Islet precursor cell (in vitro differentiated cells): ENCODE measurements at regions not wholly inside any gene's neighbourhood (a gene's known extent, or its start where the extent isn't known, plus 50 kb on each side); places are given as distances from the start of the nearest gene placed in this dataset.
"Not testable (repeated sequence)": the region's sequence is repeated elsewhere in the genome, so short reads cannot be mapped to it uniquely, and the experiment has no call there.

Experiments used
- DNase-seq: peaks from one replicate; pipeline ENCODE4 v3.0.0-alpha.2; 2018

DNA sequence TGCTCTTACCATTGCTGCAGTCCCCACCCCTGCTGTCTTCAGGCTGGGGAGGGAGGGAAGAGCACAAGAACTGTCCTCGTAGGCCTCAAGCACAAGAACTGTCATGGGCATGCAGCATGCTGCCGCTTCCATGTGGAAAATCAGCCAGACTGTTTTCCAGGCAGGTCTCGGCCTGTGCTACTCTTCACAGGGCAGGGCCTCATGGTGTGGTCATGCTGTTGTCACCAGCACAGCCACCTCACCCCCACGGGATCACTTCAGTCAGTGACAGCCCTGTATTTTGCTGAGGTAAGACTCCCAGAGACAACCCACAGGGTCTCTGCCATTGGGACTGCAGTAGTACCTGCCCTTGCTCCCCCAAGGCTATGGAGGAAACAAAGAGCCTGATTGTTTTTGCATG is 205.3 kb downstream of the NAP1L3 start:
- no peak for DNase-seq

DNA sequence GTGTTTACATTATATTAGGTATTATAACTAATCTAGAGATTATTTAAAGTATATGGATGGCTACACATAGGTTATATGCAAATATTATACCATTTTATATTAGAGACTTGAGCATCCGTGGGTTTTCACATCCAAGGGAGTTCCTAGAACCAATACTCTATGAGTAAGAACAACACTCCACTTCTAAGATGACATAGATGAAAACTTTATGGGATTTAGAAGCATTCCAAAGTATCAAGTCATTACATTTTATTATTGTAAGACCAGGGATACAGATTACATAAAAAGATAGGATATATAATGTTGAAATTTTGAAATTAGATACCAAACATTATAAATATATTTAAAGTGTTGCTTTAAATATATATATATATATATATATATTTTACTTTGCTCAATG is 207.0 kb downstream of the NAP1L3 start:
- DNase-seq: no peak

DNA sequence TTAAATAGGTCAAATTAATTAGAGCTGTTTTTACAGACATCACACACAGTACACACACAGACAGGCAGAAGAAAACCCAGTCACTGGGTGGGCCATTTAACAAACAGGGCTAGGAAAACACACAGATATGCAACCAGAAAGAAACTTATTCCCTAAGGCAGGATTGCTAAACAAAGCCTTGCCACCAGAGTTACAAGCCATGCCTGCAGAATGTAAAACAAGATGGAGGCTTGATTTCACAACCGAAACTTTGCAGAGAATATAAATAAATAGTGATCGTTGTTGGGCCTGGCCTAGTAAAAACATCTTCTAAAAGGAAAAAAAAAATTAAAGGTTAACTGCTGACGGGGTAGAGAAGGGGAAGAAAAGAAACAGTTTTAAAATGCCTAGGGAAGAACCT is 212.3 kb downstream of the NAP1L3 start:
- DNase-seq: no peak

DNA sequence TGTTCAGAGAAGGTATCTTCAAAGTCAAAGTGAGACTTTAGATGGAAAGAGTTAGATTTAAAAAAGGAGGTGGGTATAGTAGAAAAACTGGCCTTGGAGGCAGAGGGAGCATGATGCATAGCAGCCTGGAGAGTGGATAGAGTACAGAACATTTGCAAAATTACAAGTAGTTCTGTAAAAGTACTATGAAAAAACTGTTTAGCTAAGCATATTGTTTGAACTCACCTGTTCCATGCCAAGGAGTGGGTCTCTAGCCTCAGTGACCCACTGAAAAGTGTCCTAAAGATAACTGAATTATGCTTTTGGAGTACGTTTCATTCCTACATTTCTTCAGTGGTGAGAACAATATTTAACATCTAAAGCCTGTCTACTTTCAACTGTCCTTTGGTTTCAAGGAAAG is 218.9 kb downstream of the NAP1L3 start:
- no peak for DNase-seq

DNA sequence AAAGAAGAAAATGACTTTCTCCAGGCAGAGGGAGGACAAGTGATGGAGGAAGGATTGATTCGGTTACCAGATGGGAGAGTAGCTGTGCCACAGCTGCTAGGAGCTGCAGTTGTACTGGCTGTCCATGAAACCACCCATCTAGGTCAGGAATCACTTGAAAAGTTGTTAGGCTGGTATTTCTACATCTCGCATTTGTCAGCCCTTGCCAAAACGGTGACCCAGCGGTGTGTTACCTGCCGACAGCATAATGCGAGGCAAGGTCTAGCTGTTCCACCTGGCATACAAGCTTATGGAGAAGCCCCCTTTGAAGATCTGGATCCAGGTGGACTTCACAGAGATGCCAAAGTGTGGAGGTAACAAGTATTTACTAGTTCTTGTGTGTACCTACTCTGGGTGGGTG is 238.7 kb downstream of the NAP1L3 start:
- not testable (repeated sequence) for DNase-seq

DNA sequence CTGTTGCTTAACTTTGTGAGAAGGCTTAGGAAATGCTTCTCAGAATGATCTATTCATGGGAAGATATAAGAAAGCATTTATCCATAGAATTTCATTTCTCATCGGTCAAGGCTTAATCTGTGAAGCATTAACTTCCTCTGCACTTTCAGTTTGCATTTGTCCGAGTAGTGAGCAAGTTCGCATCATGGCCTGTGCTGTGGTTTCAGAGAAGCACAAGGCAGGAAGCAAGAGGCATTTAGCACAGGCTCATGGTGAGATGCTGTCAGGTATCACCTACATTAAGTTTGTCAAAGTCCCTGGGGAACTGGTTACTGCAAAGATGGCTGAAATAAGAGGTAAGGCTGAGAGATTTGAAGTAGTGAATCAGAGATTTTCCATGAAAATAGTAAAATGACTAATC is 244.9 kb downstream of the NAP1L3 start:
- no peak for DNase-seq

DNA sequence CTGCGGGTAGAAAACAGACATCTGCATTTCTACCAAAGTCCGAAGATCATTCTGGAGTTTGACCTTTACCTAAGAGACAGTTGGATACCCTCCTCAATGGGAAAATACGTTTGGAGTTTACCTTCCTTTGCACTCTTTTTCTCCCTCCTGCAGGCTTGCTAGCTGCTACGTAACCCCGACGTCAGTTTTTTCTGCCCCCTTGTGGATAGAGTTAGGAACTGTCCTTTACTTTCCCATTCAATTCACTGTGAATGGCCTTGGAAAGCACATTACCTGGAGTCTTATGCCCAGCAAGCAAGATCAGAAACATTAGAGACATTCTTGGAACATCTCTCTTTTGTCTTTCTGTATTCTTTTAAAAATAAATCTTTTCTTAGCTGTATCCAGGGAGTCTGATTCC is 250.7 kb downstream of the NAP1L3 start:
- DNase-seq: no peak

DNA sequence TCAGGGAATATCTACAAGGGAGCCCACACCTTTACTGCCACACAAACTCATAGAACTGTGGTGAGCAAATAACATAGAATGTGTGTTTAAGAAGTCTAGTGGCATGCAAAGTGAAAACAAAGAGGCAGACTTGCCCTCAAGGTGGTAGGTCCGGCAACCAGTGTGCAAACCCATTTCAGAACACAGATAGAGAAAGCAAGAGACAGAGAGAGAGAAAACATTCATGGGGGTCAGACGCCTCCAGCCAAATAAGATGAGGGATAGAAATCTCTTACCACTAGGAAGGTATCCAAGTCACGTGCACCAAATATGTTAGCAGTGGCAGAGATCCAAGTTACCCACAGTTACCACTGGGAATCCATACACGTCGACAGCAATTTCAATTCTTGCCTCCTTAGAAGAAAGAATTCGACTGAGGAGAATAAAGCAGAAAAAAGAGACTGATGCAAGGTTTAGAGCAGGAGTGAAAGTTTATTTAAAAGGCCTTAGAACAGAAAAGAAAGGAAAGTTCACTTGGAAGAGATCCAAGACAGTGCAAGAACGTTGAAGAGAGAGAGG is 252.8 kb downstream of the NAP1L3 start:
- no peak for DNase-seq

DNA sequence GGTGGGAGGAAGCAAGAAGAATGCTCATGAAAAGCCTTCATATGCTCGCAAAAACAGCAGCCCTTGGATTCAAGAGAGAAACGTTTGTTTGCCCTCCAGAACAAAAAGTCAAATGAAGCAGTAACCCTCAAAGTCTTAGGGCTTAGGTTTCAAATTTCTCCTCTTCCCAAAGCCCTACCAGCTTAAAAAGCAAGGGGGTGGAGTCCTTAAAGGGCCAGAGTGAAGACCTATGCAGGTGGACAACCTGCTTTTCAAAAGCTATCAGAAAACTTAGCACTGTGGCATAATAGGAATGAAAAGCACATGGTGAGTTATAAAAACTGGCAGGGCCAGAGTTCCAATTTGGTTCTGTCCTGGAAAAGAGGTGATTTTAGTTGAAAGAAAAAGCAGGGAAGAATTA is 253.3 kb downstream of the NAP1L3 start:
- no peak for DNase-seq

DNA sequence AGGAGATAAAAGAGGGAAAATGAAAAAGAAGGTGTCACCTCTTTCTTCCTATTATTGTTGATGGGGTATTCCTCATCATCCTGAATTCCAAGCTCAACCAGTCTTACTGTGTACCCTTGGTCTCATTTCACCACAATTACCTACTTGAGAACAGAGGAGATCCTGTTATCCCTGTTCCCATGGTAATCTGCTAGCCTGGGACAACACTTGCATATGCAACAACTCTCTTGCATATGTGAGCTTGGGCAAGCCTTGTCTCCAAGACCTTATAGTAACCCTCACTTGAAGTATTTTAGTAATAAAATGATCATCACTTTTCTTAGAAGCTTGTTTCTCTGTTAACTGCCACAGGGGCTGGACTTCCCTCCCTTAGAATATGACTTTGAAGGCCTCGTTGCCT is 253.7 kb downstream of the NAP1L3 start:
- no peak for DNase-seq

DNA sequence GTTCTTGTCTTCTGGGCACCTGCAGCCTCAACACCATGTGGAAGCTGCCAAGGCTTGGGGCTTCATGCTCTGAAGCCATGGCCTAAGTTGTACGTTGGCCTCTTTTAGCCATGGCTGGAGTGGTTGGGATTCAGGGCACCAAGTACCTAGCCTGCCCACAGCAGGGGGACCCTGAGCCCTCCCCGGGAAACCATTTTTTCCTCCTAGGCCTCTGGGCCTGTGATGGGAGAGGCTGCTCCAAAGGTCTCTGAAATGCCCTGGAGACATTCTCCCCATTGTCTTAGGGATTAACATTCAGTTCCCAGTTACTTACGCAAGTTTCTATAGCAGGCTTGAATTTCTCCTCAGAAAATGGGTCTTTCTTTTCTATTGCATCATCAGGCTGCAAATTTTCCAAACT is 269.3 kb downstream of the NAP1L3 start:
- DNase-seq: no peak

DNA sequence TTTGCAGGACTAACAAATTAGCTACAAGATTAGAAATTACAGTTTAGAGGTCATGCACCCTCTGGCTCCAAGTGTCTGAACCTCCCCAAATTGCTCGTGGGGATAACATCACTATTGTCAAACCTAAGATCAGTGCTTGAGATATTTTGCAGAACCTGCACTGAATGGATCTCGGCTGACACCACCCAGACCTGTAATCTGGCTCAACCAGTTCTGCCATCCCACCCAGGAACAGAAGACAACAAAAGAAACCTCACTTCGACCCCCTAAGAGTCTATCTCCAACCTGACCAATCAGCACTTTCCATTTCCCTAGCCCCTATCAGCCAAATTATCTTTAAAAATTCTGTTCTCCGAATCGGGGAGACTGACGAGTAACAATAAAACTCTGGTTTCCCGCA is 318.7 kb downstream of the NAP1L3 start:
- DNase-seq: peak; percentile 83

DNA sequence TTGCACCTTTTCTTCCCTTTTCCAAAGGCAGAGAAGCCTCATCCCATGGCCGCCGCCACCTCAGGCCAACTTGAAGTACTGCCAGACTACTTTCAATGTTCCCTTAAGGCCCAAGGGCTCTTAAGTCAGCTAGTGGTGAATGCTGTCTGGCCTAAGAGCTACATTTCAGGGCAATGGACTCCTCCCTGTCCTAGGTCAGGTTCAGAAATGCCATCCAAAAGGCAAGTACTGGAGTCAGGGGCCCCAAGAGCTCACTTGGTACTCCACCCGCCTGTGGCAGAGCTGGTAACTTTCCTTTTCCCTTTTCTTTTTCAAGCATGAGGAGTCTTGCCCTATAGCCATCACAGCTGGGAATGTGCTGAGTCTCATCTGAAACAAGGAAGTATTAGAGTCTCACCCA is 327.1 kb downstream of the NAP1L3 start:
- DNase-seq: no peak

DNA sequence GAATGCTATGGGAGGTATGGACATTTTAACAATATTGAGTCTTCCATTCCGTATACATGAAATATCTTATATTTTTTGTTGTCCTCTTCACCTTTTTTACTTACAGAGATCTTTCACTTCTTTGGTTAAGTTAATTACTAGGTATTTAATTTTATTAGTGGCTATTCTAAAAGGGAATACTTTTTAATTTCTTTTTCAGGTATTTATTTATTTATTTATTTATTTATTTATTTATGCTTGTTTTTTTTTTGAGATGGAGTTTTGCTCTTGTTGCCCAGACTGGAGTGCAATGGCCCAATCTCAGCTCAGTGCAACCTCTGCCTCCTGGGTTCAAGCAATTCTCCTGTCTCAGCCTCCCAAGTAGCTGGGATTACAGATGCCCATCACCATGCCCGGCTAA is 329.1 kb downstream of the NAP1L3 start:
- DNase-seq: not testable (repeated sequence)

DNA sequence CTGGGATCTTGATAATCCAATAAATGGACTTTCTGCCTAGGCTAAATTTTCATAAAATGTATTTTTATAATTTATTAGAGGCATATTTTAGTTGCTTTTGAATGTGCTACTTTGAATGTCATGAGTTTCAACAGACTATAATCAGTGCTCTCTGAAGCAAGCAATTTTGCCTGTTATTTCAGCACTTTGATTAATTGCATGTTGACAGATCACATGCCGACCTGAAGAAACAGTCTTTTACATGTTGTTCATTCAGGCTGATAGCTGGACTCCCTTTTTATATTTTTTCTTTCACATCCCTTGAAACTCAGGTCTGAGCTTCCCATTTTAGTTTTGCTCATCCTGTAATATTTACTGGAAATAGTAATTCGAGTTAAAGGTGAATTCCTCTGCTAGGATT is 341.0 kb downstream of the NAP1L3 start:
- DNase-seq: no peak

DNA sequence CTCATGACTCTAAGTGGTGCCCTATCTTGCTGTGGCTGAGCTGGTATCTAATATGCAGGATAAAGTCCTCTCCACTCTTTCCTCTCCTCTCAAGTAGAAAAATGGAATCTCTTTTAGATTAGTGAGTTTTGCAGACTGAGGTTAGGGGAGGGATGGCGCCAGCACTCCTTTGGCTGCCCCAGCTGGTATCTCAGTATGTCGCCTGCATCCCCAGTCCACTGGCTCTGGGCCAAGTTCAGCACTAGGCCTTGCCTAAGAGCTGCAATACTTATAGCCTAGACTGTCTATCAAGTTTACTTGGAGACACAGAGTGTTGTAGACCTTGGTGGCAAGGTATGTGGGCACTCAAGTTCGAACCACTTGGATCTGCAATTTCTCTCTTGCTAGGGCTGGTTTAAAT is 351.3 kb downstream of the NAP1L3 start:
- DNase-seq: no peak

DNA sequence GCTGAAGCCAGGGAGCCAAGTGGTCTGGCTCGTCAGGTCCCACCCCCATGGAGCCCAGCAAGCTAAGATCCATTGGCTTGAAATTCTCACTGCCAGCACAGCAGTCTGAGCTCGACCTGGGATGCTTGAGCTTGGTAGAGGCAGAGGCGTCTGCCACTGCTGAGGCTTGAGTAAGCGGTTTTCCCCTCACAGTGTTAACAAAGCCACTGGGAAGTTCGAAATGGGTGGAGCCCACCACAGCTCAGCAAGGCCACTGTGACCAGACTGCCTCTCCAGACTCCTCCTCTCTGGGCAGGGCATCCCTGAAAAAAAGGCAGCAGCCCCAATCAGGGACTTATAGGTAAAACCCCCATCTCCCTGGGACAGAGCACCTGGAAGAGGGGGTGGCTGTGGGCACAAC is 353.8 kb downstream of the NAP1L3 start:
- DNase-seq: no peak
